Dermis blood vessel endothelial cell (primary cell): ENCODE measurements at regions not wholly inside any gene's neighbourhood (a gene's known extent, or its start where the extent isn't known, plus 50 kb on each side); places are given as distances from the start of the nearest gene placed in this dataset.
A peak's percentile ranks its signal among the peaks of the same experiment; 100 is the strongest.
"Not testable (repeated sequence)": the region's sequence is repeated elsewhere in the genome, so short reads cannot be mapped to it uniquely, and the experiment has no call there.

Experiments used
- DNase-seq: peaks from one replicate; pipeline ENCODE4 v3.0.0; 2010

DNA sequence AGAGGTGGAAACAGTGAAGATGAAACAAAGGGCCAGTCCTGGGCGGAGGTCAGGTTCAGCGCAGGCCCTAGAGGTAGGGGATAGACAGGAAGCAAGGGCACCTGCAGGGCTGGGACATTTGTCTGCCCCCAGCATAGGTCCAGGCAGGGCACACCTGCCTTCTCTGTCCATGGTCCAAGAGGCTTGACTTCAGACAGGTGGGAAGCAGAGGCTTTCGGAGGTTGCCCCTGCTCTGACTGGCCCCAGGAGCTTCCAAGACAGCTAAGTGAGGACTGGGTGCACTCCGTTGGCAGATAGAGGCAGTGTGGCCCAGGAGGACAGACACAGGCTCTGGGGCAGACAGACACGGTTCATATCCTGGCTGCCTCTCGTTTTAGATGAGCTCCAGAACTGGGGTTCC is 71.6 kb upstream of the GRB10 start:
- DNase-seq, result no peak

DNA sequence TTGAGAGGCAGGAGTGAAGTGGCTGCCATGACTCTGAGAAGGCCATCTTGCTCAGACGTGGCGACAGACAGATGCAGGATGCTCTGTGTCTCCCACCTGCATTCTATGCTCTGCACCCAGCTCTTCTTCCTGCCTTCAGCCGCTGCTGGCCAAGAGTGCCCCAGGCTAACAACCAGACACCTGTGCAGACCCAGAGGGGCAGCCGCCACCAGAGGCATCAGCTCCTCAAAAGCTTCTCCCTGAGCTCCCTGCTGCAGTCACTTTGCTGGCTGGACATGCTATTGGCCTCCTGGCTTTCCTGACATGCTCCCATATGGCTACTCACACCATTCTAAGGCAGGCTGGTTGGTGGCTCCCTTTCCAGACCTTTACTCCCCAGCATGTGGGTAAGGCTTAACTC is 70.6 kb upstream of the GRB10 start:
- no peak for DNase-seq

GRCh38 chr7:50852901-50853300 is 70.2 kb upstream of the GRB10 start:
- DNase-seq, result no peak

- no peak for DNase-seq
Observed at GRCh38 chr7:50851891-50852290, 69.2 kb upstream of the GRB10 start.

DNA sequence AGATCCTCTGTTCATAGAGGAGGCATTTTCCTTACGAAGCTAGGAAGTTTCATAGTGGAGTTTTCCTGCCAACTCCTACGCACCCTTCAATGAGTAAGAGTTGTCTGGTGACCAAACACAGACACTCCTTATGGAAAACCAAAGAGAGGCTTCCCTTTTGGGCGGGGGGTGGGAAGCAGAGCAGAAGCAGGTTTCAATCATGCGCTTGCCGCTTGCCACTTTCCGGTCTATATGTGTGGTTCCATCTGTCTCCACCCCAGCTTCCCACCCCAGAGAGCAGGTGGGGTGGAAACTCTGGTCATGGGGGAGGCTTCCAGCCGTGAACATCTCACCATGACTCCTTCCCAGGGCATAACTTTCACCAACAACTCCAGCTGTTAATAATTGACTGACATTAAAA is 68.8 kb upstream of the GRB10 start:
- DNase-seq, result peak; percentile 53

- no peak for DNase-seq
Observed at GRCh38 chr7:50849991-50850390, 67.3 kb upstream of the GRB10 start.

DNA sequence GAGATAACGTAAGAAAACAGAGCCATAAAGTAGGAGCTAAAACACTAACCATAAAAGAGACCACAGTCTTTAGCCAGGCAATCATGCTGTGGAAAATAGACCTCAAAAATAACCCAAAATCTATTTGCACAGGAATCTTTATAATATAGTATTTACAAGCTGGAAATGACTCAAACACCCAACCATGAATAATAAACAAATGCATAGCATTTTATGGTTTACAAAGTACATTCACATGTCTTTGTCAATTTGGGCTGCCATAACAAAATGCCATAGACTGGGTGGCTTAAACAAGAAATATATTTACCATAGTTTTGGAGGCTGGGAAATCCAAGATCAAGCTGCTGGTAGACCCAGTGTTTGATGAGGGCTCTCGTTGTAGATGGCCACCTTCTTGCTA is 65.5 kb upstream of the GRB10 start:
- DNase-seq, result no peak

DNA sequence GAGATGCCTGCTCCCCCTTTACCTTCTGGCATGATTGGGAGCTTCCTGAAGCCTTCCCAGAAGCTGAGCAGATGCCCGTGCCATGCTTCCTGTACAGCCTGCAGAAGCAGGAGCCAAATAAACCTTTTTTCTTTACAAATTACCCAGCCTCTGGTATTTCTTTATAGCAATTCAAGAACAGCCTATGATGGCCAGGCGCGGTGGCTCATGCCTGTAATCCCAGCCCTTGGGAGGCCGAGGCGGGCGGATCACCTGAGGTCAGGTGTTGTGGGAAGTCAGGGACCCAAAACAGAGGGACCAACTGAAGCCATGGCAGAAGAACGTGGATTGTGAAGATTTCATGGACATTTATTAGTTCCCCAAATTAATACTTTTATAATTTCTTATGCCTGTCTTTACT is 62.2 kb upstream of the GRB10 start:
- DNase-seq, result not testable (repeated sequence)

DNA sequence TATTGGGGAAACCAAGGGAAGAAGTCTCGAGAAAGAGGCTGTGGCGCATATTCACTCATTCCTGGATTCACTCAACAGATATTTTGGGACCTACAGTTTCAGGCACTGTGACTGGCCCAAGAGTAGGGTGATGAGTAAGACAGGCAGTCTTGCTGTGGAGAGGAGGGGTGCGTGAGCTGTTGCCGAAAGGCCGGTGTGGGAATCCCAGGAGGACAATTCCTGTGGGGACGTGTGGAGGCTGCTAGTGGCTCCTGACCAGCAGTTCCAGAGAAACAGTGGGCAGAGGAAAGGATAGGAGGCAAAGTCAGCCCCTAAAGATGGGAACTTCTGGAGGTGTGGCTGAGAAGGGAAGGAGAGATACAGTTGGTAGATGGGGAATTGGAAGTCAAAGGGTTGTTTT is 59.3 kb upstream of the GRB10 start:
- DNase-seq, result no peak

DNA sequence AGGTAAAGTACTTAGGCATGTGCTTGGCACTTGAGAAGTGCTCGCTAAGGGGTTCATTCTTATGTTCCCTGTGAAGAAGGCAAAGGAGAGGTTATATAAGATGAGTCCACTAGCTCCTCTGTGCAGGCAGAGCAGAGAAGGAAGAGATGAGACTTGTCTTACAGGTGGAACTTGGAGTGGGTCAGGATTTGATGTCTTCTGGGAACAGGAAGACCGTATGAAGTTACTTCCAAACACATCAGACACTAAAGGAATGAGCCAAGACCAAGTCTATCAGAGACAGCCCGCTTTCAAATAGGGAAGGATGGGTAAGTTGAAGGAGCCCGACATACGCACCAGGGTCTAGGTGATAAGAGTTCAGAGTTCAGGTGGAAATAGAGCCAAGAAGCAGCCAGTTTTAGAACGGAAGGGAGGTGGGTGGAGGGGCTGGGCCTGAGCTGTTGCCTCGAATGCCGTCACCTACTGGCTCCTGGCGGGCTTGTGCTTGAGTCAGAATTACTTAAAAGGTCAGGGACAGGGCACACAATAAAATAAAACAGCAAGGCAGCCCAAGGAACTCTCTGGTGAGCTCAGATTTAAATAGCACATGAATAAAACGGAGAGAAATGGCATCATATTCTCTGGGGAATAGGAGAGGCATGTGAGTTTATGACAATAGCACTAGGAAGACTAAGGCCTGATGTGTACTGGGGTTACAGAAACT is 56.1 kb upstream of the GRB10 start:
- DNase-seq, result peak; percentile 79

- DNase-seq, result peak; percentile 92
Observed at GRCh38 chr7:50837965-50838364, 55.3 kb upstream of the GRB10 start.

GRCh38 chr7:50836646-50837045 is 54.0 kb upstream of the GRB10 start:
- no peak for DNase-seq

GRCh38 chr7:50835156-50835555 is 52.5 kb upstream of the GRB10 start:
- peak; percentile 24 for DNase-seq

DNA sequence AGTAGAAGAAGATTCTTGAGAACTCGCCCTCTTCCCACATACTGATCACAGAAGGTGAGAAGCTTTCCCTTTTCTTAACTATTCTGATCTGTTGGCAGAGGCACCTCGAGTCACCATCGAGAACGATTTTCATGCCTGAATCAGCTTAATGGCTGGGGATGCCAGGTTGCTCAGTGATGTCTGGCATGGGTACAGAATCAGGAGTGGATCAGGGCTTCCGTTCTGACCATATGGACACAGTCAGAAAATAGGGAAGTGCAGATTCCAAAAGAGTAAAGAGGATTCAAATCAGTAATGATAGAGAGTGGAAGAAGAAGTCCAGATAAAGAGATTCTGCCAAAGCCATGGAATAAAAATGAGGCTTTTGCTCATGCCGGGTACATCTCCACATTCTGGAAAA is 52.0 kb upstream of the GRB10 start:
- DNase-seq, result no peak

- DNase-seq, result no peak
Observed at GRCh38 chr7:50834031-50834535, 51.4 kb upstream of the GRB10 start.

DNA sequence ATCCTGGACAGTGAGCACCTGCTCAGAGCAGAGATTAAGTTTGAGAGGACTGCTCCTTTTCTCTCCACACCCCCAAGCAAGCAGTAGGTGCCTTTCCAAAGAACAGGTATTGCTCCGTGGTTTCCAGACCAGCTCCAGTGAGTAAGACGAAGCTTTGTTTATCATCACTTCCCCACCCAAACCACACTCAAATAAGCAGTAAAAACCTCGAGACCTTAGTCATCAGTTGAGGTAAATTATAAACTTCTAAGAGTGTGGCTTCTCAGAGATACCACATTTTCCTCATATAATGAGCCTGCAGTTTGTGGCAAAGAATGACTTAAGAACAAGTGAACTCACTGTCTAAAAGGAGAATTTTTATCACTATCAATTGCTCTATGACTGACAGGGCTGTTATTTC is 50.0 kb upstream of the GRB10 start:
- no peak for DNase-seq
